Islet of Langerhans (tissue), 1 donor: ENCODE measurements at regions not wholly inside any gene's neighbourhood (a gene's known extent, or its start where the extent isn't known, plus 50 kb on each side); places are given as distances from the start of the nearest gene placed in this dataset.
A peak's percentile ranks its signal among the peaks of the same experiment; 100 is the strongest.

Source experiments
- FAIRE-seq: peaks from one replicate; lab custom pipeline; 2011; peaks lifted over from hg19 to GRCh38; lab: Jason Lieb, UNC

DNA sequence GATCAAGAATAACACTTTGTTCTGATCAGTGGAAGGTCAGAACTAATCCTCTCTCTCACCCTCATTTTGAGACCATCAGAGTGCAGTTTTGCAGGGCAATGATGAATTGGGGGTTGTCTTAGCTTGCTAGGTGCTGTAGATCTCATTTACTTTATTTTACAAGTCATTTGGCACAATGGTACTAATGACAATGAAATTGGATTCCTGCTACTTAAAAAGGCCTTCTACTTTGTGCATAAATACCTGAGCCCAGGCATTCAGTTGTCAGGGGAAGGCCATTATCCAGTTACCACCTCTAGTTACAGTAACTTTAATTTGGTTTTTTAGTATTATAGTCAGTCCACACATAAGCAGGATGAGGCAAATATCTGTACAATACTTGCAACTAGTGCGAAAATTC is 240.0 kb downstream of the HDGFL1 start:
- FAIRE-seq: no peak

DNA sequence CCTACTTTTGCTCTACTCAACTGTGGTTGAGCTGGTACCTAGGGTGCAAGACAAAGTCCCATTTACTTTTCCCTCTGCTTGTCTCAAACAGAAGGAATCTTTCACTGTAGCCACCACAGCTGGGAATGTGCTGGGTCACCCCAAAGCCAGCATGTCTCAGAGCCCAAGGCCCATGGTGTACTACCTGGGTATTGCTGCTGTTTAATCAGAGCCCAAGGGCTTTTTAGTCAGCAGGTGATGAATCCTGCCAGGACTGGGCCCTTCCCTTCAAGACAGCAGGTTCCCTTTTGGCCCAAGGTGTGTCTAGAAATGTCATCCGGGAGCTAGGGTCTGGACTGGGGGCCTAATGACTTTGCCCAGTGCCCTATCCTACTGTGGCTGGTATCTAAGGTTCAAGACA is 249.8 kb downstream of the HDGFL1 start:
- FAIRE-seq: no peak

DNA sequence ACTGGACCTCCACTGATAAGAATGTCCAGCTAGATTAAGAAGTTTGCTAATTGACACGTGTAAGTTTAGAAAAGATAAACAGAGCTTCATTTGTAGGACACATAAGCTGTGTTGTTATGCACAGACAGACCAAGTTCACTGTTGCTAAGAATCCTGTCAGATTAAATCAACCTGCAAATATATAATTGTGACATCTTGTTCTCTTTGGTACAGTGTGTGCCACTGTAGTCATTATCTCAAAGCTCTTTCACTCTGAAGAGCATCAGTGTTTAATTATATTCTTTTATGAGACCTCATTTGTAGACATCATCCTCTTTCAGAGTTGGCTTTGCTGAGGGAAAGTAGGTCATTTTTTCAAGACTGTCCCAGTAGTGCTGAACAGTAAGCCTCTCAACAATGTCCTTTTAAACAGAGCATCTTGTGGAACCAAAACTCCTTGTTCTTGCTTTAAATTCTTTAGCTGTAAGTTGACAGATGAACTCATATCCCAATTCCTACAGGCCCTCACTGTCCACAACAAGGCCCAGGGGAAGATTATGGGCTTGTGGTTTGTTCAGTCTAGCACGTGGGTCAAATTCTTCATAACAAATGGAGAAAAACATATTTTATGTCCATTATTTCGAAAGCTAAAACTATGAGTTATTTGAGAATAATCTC is 252.4 kb downstream of the HDGFL1 start:
- peak; percentile 27 for FAIRE-seq

DNA sequence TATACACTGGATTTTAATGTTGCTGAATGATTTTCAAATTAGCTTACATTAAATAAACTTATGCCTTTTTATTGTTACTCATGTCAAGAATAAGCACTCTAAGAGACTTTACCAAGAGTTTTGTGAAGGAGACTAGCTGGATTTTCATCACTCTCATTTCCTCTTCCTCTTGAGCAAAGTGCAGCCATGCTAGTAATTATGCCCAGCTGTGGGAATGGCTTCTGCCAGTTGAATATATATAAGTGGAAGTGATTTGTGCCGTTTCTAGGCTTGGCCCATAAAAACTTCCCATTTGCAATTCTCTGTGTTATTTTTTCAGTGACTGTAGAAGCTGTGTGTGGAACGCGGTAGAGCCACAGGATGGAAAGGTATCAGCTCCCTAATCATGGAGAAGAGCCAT is 255.8 kb downstream of the HDGFL1 start:
- no peak for FAIRE-seq

DNA sequence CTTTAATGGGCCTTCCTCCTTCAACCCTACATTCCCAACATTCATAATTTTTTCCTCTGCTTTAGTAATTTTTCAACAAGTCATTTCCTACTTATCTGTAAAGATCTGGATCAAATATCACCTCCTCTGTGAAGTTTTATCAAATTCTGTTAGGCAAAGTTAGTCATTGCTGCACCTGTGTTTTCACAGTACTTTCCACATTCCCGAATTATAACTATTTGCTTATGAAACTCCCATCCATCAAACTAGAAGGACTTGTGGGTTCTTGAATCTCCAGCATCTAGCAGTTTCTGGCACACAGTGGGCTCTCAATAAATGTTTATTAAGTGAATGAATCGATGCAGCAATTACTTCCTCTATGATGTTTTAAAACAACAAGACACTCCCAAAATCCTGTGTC is 257.6 kb downstream of the HDGFL1 start:
- peak; percentile 71 for FAIRE-seq

DNA sequence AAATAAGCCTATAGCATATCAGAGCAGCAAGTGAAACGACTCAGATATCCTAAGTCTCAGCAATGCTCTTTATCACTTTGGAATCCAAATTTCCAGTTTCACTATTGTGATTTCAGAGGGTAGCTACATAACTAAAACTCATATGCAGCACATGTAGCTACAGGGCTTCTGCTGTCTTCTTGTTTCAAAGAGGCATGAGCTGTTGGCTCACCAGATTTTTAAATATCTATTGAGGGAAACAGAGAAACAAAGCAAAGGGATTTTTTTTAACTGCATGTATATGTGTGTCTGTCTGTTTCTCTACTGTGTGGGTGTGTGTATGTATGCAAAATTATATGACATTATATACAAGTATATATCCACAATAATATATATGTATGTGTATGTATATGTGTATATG is 258.4 kb downstream of the HDGFL1 start:
- peak; percentile 27 for FAIRE-seq

DNA sequence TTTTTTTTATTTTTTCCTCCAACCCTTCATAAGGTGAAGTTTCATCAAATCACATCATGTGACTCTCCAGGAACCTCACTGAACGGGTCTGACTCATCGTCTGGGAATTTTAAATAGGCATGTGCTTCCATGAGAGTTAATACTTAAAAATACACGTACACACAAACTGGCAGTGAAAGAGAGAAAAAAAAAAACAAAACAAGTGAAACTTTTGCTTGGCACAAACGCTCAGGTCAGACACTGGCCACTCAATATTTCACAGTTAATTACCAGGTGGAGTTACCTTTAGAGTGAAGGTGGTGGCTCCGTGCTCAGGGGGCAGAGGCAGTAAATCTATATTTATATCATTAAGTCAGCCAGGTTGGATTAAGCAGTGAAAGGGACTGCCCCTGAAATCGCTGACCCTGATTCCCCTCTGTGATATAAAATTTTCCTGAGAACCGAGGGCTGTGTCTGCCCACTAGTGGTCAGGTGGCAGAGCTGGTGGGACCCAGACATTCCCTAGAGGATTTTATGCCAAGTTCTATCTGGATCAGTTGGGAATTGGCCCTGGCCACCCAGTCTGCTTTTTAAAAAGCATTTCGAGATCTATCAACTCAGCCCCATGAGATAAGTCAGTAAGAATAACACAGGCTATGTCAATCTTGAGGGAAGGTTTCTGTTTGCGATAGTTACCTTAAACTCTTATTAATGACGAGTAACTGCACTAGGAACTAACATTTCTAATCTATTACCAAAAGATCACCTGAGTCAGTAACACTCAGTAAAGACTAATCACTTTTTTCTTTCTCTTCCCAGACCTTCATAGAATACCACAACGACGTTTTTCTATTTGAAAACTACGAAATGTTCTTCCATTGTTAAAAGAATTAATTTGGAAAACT is 259.1 kb downstream of the HDGFL1 start:
- FAIRE-seq: peak; percentile 100

DNA sequence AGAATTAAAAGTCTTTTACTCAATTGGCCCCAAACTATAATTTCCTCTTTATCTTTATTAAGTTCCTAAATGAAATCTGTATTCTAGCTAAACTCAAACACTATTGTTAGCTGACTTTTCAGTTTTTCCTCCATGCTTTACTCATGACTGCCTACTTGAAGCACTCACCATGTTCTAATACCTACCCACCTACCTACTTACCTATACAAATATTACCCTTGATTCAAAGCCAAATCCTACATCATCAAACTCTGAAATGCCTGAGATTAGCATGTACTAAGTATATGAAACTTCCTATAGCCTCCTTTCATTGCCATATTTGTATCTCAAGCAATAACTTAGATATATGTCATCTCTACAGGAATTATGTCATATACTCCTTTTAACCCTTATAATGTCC is 259.7 kb downstream of the HDGFL1 start:
- no peak for FAIRE-seq

DNA sequence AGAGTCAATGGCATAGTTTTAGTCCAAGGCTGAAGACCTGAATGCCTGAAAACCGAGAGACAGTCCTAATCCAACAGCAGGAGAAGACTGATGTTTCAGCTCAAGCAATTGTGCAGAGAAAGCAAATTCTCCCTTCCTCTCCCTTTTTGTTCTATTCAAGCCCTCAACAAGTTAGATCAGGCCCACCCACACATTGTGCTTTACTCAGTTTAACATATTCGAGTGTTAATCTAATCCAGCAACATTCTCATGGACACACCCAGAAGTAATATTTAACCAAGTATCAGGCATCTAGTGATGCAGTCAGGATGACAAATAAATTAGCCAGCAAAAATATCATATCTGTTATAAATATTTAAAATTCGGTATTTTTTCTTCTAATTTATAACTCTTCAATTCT is 261.1 kb downstream of the HDGFL1 start:
- FAIRE-seq: no peak

DNA sequence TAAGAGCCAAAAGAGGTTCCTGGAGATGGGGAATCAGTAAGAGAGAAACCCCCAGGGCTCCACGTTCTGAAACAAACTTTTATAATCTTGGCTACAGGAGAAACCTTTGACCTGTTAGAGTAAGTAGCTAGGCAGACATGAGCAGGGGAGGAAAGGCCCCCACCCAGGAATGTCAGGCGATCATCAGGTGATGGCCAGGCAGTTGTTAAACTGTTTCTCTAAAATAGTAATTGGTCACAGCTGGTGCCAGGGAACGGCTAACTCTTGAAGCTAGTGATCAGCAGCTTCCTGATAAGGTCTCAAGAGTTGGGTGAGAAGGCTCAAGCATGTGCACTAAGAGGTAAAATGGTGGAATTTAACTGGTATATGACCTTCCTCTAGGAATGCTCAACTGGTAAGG is 263.8 kb downstream of the HDGFL1 start:
- FAIRE-seq: no peak

DNA sequence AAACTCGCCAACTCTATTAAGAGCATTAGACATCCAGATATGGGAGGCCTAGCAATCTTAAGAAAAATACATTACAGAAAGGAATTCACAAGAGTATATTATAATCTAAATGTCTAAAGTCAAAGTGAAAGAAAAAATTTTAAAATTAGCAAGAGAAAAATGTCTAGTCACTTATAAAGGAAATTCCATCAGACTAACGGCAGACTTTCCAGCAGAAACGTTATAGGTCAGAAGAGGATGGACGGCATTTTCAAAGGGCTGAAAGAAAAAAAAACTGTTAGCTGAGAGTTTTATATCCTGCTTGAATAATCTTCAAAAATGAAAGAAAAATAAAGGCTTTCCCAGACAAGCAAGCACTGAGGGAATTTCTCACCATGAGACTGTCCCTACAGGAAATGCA is 269.0 kb downstream of the HDGFL1 start:
- FAIRE-seq: no peak

DNA sequence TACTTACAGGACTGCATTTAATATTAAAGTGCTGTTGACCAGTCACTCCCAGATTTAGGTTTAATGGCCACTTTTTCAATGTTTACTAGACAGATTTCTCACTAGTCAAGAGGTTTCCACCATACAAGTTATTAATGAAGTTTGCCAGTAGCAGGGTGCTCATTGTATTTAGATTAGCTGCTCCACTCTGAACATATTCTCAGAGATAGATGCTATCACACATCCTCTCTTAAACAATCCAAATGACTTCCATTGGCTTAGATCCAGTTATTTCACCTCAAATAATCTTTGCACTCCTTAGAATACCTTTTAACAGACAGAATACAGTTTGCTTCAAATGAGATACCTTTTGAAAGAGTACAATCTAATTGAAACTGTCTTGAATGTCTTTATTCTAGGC is 276.1 kb downstream of the HDGFL1 start:
- FAIRE-seq: no peak

DNA sequence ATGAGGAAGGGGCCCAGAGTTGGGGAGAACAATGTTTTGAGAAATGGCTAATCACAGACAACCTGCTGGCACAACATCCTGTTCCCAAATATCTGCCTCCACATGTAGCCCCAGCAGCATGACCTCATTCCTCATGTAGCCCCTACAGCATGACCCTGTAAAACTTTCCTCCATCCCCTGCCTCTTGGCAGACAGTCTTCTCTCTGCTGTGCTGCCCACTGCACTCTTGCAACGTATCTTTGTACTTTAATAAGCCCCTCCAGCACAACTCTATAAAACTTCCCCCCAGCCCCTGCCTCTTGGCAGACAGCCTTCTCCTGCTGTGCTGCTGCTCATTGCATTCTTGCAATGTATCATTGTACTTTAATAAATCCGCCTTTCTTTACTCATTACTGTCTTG is 278.8 kb downstream of the HDGFL1 start:
- no peak for FAIRE-seq

DNA sequence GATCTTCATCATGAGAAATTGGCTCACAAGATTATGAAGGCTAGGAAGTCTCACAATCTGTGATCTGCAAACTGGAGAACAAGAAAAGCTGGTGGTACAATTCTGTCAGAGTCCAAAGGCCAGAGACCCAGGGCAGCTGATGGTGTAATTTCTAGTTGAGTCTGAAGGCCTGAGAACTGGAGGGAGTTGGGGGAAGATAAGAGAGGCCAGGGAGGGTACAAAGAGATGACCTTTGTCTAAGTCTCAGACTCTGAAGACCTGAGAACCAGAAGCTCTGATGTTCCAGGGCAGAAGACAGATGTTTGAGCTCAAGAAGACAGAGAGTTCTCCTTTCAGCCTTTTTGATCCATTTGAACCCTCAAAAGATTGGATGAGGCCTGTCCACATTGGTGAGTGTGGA is 280.6 kb downstream of the HDGFL1 start:
- no peak for FAIRE-seq

DNA sequence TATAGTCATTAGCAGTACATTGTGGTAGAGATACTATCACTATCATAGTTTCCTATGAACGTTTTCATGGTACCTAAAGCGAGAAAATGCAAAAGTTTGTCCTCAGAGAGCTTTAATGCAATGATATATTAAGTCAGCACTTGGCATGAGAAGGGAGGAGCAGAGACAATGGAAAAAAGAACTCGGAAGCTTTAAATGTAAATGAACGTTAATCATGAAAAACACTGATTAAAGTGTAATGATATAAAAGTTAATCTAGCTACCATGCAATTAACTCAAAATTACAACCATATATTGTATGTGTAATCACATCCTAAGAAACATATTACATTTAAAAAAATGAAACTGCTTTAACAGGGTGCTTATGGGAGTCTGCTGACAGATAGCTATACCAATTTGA is 282.7 kb downstream of the HDGFL1 start:
- no peak for FAIRE-seq

DNA sequence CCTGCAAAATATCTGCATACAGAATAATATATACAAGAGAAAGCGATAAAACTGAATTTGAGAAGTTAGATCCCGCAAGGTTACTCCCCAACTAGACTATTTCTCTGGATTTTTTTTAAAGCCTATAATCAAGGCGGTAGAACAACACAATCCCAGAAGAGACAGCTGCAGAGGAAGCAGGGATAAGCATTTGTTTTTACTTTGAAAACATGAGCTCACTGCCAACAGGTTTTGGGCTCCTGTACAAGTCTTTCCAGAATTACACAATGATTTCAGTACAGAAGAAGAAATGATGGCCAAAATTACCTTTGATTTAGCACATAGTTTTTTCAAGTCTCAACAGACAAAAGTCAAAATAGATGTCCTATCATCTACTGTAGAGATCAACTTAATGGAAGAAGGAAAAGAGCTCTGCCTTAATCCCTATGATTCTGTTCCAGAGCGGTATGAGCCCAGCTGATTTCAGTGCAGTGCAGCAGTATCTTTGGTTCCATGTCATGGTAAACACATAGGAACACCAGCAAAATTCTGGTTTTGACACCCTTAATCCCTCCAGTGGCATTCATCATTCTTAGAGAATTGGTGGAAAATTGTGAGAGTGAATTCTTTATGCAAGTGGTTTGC is 304.3 kb downstream of the HDGFL1 start:
- no peak for FAIRE-seq

DNA sequence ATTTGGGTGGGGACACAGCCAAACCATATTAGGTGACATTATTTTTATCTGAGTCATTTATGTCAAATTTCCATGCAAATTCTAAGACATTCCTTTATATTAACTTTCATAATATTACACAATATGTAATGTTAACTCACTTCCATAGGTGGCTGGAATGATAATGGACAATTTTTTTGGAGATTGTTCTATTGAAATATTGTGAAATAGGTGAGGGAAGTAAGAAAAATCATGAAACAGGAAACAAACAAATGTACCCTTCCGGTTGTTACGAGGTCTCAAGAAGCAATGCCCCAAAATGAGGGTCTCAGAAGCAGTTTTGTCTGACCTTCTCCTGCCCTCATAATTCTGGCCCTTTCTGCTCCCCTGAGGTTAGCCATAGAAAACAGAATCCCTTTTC is 306.5 kb downstream of the HDGFL1 start:
- FAIRE-seq: no peak

DNA sequence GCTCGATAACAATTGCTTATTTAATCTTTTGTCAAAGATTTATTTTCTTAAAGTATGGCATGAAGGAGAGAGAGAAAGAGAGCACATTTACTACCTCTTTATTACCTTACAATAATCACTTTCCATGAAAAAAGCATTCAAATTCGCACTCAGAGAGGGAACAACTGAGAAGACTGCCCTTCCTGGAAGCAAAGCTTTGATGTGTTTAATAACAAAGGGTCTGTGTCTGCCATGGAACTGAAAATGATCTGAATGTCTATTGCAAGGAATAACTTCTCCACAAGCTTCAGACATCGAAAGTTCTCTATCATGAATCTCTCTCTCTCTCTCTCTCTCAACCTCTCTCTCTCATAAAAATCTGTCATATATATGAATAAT is 308.9 kb downstream of the HDGFL1 start:
- FAIRE-seq: no peak

DNA sequence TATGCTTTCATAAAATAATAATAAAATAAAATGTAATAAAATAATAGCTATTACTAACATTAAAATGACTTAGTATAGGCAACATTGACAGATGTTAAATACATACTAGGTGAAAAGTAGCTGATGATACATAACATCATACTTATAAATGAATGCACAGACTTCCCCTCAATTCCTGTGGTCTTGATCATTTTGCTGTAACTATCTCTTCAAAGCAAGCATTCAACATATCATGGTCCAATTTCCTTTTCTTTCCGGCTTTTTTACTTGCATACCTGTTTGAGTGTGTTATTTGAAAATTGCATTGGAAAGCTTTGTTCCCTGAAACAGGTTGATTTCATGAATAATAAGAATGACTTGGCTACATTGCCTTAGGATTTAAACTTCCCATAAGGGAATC is 309.3 kb downstream of the HDGFL1 start:
- no peak for FAIRE-seq

DNA sequence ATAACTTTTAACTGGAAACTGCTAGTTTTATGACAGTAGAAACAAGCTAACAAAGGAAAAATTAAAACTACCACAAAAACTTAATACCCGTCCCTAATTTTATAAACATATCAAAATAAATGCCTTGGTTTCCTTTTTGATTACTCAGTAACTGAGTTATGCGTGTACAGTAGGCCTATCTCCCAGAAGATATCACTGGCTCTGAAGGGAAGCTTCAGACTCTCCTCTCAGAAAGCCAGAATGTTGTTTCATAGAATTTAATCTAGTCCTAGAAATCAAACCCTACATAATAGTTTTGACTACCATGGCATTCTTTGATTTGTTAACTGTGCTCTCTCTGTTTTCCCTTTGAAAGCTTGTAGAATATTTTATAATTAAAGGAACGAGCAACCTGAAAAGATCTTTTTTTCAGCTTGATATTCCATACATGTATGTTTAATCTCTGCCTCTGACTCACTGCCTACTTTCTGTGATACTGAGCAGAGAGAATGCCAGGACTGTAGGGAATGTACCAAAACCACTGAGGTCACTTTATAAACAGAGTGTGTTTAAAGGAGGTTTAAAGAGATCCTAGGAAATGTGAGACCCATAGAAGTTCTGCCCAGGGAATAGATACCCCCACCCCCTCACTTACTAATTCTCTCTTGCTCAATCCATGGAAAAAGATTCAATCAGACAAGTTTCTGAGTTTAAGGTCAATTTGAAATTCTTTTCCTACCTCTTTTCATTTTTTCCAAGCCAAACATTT is 311.5 kb downstream of the HDGFL1 start:
- peak; percentile 5 for FAIRE-seq

DNA sequence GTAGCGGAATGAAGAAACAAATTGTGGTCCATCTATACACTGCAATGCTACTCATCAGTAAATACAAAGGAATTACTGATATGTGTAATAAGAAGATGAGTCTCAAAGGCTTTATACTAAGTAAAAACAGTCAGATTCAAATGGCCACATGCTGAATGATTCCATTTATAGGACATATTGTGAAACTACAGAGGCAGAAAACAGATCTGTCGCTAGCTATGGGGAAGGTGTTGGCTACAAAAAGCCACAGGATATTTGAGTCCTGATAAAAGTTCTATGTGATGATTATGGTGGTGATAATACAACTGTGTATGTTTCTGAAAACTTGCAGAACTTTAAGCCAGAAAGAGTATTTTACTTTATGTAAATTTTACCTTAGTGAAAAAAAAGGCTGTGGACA is 313.2 kb downstream of the HDGFL1 start:
- no peak for FAIRE-seq

DNA sequence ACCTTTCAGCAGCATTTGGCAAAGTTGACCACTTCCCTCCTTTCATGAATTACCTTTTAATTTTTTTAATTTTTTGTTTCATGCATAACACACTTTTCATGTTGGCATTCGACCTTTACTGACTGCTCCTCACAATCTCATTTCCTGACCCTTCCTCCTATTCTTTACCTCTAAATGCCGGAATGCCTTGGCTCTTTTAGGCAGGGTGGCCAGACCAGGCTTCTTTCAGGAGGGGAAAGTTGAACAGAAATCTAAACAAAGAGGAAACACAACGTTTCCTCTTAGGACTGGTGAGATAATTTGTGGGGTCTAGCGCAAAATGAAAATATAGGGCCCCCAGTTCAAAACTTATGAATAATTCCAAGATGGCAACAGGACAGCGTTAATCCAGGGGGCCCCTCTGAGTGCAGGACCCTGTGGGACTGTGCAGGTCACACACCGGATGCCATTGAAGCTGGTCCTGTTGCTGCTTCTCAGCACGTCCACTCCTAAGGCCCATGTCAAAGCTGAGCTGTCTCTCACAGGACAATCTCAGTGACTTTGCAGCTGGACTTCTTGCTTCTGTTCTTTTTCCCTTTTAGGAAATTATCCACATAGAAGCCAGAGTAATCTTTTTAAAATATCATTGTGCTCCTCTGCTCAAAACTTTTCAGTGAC is 313.8 kb downstream of the HDGFL1 start:
- FAIRE-seq: no peak
